Liver (tissue), 8 donors: ENCODE measurements at regions not wholly inside any gene's neighbourhood (a gene's known extent, or its start where the extent isn't known, plus 50 kb on each side); places are given as distances from the start of the nearest gene placed in this dataset.

Experiments
- DNase-seq: peaks from one replicate; pipeline ENCODE4 v3.0.0-alpha.2; 2017; ENCODE audit warnings: low spot score
- H3K27ac ChIP-seq, 2 donors: one replicate each; pipeline ENCODE4 v1.7.0; 2013; ENCODE audit warnings: inconsistent platforms in 2 of 2, low read length in 2 of 2, control low read depth in 1 of 2, low read depth in 1 of 2, mild to moderate bottlenecking in 1 of 2
- H3K27me3 ChIP-seq, 4 donors: one replicate each; pipeline versions ENCODE4 v1.6.1 to v1.7.0; 2013; ENCODE audit warnings: low read length in 3 of 4, inconsistent platforms in 1 of 4, mild to moderate bottlenecking in 1 of 4, moderate library complexity in 1 of 4; ENCODE audit not compliant: control insufficient read depth in 4 of 4, insufficient read depth in 4 of 4
- H3K36me3 ChIP-seq, 4 donors: one replicate each; pipeline versions ENCODE4 v1.6.1 to v1.7.0; 2013; ENCODE audit warnings: low read length in 3 of 4, mild to moderate bottlenecking in 3 of 4, low read depth in 1 of 4, moderate library complexity in 1 of 4; ENCODE audit not compliant: control insufficient read depth in 4 of 4, insufficient read depth in 3 of 4
- H3K4me1 ChIP-seq, 4 donors: one replicate each; pipeline versions ENCODE4 v1.6.1 to v1.7.0; 2013; ENCODE audit warnings: low read length in 3 of 4, mild to moderate bottlenecking in 3 of 4, moderate library complexity in 1 of 4; ENCODE audit not compliant: control insufficient read depth in 4 of 4, insufficient read depth in 4 of 4
- H3K4me3 ChIP-seq, 3 donors: one replicate each; pipeline versions ENCODE4 v1.6.1 to v1.7.0; 2013; ENCODE audit warnings: low read length in 3 of 3, control low read depth in 1 of 3, low read depth in 1 of 3, mild to moderate bottlenecking in 1 of 3
- H3K9ac ChIP-seq, 2 donors: one replicate each; pipeline ENCODE4 v1.7.0; 2013; ENCODE audit warnings: low read length in 2 of 2, mild to moderate bottlenecking in 2 of 2, moderate library complexity in 2 of 2, control low read depth in 1 of 2, low read depth in 1 of 2
- H3K9me3 ChIP-seq, 4 donors: one replicate each; pipeline versions ENCODE4 v1.6.1 to v1.7.0; 2013; ENCODE audit warnings: low read length in 3 of 4; ENCODE audit not compliant: control insufficient read depth in 4 of 4
- ATF3 ChIP-seq: IDR thresholded peaks from 2 replicates; pipeline ENCODE4 v1.6.1; 2016; ENCODE audit warnings: antibody characterized with exemption
- CTCF ChIP-seq: fragments of 150-350 bp; IDR thresholded peaks from 2 replicates; pipeline ENCODE4 v1.5.1; 2017; ENCODE audit warnings: improper control_type of control experiment, low read depth, low read length; ENCODE audit not compliant: missing input control
- EGR1 ChIP-seq, 2 donors: IDR thresholded peaks; 2 replicates each; pipeline ENCODE4 v1.6.1; 2016 to 2018; ENCODE audit warnings: antibody characterized with exemption in 2 of 2, low read depth in 2 of 2
- FOXA2 ChIP-seq: IDR thresholded peaks from 2 replicates; pipeline ENCODE4 v1.6.1; 2016; ENCODE audit warnings: antibody characterized with exemption
- GABPA ChIP-seq, 2 donors: IDR thresholded peaks in 1 of 2; conservative IDR thresholded peaks in 1 of 2; 2 replicates each; pipeline ENCODE4 v1.6.1; 2016; ENCODE audit warnings: antibody characterized with exemption in 2 of 2, mild to moderate bottlenecking in 1 of 2, moderate library complexity in 1 of 2
- HNF4G ChIP-seq: IDR thresholded peaks from 2 replicates; pipeline ENCODE4 v1.6.1; 2016; ENCODE audit warnings: antibody characterized with exemption
- JUND ChIP-seq, 2 donors: IDR thresholded peaks; 2 replicates each; pipeline ENCODE4 v1.6.1; 2016; ENCODE audit warnings: antibody characterized with exemption in 2 of 2
- NR2F2 ChIP-seq: IDR thresholded peaks from 2 replicates; pipeline ENCODE4 v1.6.1; 2016; ENCODE audit warnings: antibody characterized with exemption
- RAD21 ChIP-seq, 2 donors: IDR thresholded peaks; 2 replicates each; pipeline ENCODE4 v1.6.1; 2016; ENCODE audit warnings: antibody characterized with exemption in 2 of 2, mild to moderate bottlenecking in 2 of 2
- REST ChIP-seq: IDR thresholded peaks from 2 replicates; pipeline ENCODE4 v1.6.1; 2016; ENCODE audit warnings: antibody characterized with exemption, mild to moderate bottlenecking
- RXRA ChIP-seq, 2 donors: IDR thresholded peaks; 2 replicates each; pipeline ENCODE4 v1.6.1; 2017 to 2018; ENCODE audit warnings: antibody characterized with exemption in 2 of 2, mild to moderate bottlenecking in 1 of 2
- SP1 ChIP-seq: IDR thresholded peaks from 2 replicates; pipeline ENCODE4 v1.6.1; 2018; ENCODE audit warnings: antibody characterized with exemption, mild to moderate bottlenecking
- TAF1 ChIP-seq: conservative IDR thresholded peaks from 2 replicates; pipeline ENCODE4 v1.6.1; 2016; ENCODE audit warnings: antibody characterized with exemption, mild to moderate bottlenecking
- YY1 ChIP-seq: IDR thresholded peaks from 2 replicates; pipeline ENCODE4 v1.6.1; 2016; ENCODE audit warnings: antibody characterized with exemption, mild to moderate bottlenecking
- ZBTB33 ChIP-seq: IDR thresholded peaks from 2 replicates; pipeline ENCODE4 v1.6.1; 2016; ENCODE audit warnings: antibody characterized with exemption
- WGBS: extraction: QIAGEN DNeasy Blood & Tissue Kit; methylation state at CpG from one replicate; pipeline ENCODE4 v1.1.7; 2013; 5-methylcytosine and 5-hydroxymethylcytosine counted together
- TF ChIP-seq, protein P1 (sequence below): IDR thresholded peaks from 2 replicates; pipeline ENCODE4 v1.6.1; 2016; ENCODE audit warnings: antibody characterized with exemption
- donor health status: healthy.
- donor health status: healthy.
- donor health status: healthy.
- donor health status: healthy.
- donor health status: healthy.

DNA sequence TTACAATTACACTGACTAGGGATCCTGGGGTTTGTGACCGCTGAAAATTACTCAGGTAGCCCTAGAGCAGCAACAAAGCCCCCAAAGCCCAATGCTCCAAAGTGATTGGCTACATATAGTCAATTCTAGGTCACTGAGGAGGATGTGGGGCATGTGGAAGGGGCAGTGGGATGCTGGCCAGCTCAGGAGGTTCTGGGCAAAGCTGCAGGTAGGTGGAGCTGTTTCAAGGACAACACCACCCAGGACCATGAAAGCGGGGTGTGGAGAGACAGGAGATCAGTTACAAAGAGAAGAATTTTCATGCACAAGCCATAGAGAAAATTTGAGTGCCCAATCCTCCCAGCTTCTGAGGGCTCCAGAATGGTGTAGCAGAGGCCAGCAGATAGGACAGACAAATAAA lies 75.0 kb upstream of the CCDC85A start:
- 69% methylated on average over 2 of the region's 2 CpGs for WGBS

GRCh38 chr2:56109994-56110393 lies 73.8 kb upstream of the CCDC85A start:
- no peak overlapping the region for H3K27ac ChIP-seq
- TF ChIP-seq FOXA2 (no peak), TAF1 (no peak), SP1 (no peak), NR2F2 (no peak), REST (no peak), GABPA (IDR thresholded peaks at IDR 0.05 in 1 of 2, conservative IDR thresholded peaks at IDR 0.05 in 1 of 2) (no peak), JUND (IDR thresholded peaks at IDR 0.05) (no peak), RXRA (IDR thresholded peaks at IDR 0.05) (no peak), HNF4G (no peak)
- TF ChIP-seq, protein P1, sequence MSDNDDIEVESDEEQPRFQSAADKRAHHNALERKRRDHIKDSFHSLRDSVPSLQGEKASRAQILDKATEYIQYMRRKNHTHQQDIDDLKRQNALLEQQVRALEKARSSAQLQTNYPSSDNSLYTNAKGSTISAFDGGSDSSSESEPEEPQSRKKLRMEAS = no peak
- H3K36me3 ChIP-seq = no peaks in the 10 kb centered on the region
- no peaks in the 10 kb centered on the region for H3K27me3 ChIP-seq
- no peaks in the 10 kb centered on the region for H3K4me1 ChIP-seq
- H3K4me3 ChIP-seq = no peak overlapping the region
- no peak overlapping the region for H3K9ac ChIP-seq
- peaks cover 0 to 10% (median 0%) of the 10 kb centered on the region in 4 donors for H3K9me3 ChIP-seq
- DNase-seq = no peak

More for the DNA sequence above, 75.0 kb upstream of the CCDC85A start:
- H3K4me1 ChIP-seq = no peaks in the 10 kb centered on the region
- peaks cover 0 to 10% (median 0%) of the 10 kb centered on the region in 4 donors for H3K9me3 ChIP-seq
- no peak overlapping the region for H3K9ac ChIP-seq
- H3K27ac ChIP-seq = no peak overlapping the region
- TF ChIP-seq EGR1 (IDR thresholded peaks at IDR 0.05; ENCODE audit: low read depth in 2 of 2) (no peak), YY1 (no peak), HNF4G (no peak), RXRA (IDR thresholded peaks at IDR 0.05) (no peak), ATF3 (no peak), NR2F2 (no peak)
- H3K4me3 ChIP-seq = no peak overlapping the region
- no peak for DNase-seq
- no peaks in the 10 kb centered on the region for H3K36me3 ChIP-seq
- no peaks in the 10 kb centered on the region for H3K27me3 ChIP-seq

- H3K4me1 ChIP-seq = no peaks in the 10 kb centered on the region
- 26% methylated on average over 4 of the region's 4 CpGs for WGBS
Measured at GRCh38 chr2:56113382-56113975, 70.3 kb upstream of the CCDC85A start.

More at GRCh38 chr2:56113382-56113975, 70.3 kb upstream of the CCDC85A start:
- H3K9me3 ChIP-seq = no peaks in the 10 kb centered on the region
- no peak overlapping the region for H3K27ac ChIP-seq
- no peak for DNase-seq
- H3K36me3 ChIP-seq = no peaks in the 10 kb centered on the region
- H3K9ac ChIP-seq = no peak overlapping the region
- no peak for TF ChIP-seq ZBTB33
- TF ChIP-seq ATF3 = no peak
- no peak for TF ChIP-seq SP1
- no peak for TF ChIP-seq CTCF
- TF ChIP-seq HNF4G = no peak
- TF ChIP-seq RAD21 (IDR thresholded peaks at IDR 0.05) = no peak
- TF ChIP-seq, protein P1 = no peak
- H3K27me3 ChIP-seq = peaks cover 0 to 4% (median 0%) of the 10 kb centered on the region in 4 donors
- no peak overlapping the region for H3K4me3 ChIP-seq
